CD4-positive, CD25-positive, alpha-beta regulatory T cell (primary cell): ENCODE measurements at regions not wholly inside any gene's neighbourhood (a gene's known extent, or its start where the extent isn't known, plus 50 kb on each side); places are given as distances from the start of the nearest gene placed in this dataset.
"Not testable (repeated sequence)": the region's sequence is repeated elsewhere in the genome, so short reads cannot be mapped to it uniquely, and the experiment has no call there.

Experiments
- ATAC-seq, 2 donors: fragments of 150-1000 bp; cut with Tn5 transposase; one replicate each; pipeline ENCODE4 v1.10.0; 2021; ENCODE audit warnings: low read depth in 2 of 2, moderate number of reproducible peaks in 2 of 2, moderate library complexity in 1 of 2
- DNase-seq, 3 donors: peaks; one replicate each; pipeline versions ENCODE4 v3.0.0 to v3.0.0-alpha.2; 2012 to 2022; ENCODE audit warnings: mixed read lengths in 1 of 3
- H3K27ac ChIP-seq: one replicate; pipeline ENCODE4 v1.7.0; 2013; ENCODE audit warnings: mild to moderate bottlenecking, low read length; ENCODE audit not compliant: insufficient read depth, poor library complexity, severe bottlenecking
- H3K27me3 ChIP-seq: one replicate; pipeline ENCODE4 v1.7.0; 2013; ENCODE audit warnings: low read length; ENCODE audit not compliant: control insufficient read depth, insufficient read depth
- H3K36me3 ChIP-seq: one replicate; pipeline ENCODE4 v1.7.0; 2013; ENCODE audit warnings: mild to moderate bottlenecking, low read length, moderate library complexity; ENCODE audit not compliant: control insufficient read depth, insufficient read depth
- H3K4me1 ChIP-seq: 2 replicates; pipeline ENCODE4 v1.7.0; 2013; ENCODE audit warnings: mild to moderate bottlenecking, low read length; ENCODE audit not compliant: insufficient read depth, control insufficient read depth, poor library complexity, severe bottlenecking
- H3K4me3 ChIP-seq: one replicate; pipeline ENCODE4 v1.7.0; 2013; ENCODE audit warnings: low read depth, mild to moderate bottlenecking, low read length, moderate library complexity
- H3K9me3 ChIP-seq, 2 experiments: 1 replicate in 1 of 2; 2 replicates in 1 of 2; pipeline ENCODE4 v1.7.0; 2013; ENCODE audit warnings: low read length in 2 of 2, mild to moderate bottlenecking in 1 of 2, moderate library complexity in 1 of 2; ENCODE audit not compliant: control insufficient read depth in 2 of 2
- H3K27ac Mint-ChIP-seq, 3 donors: one replicate each; pipeline ENCODE4 v1.8.0; 2020 to 2022; ENCODE audit warnings: mild to moderate bottlenecking in 3 of 3, mixed read lengths in 3 of 3, moderate library complexity in 2 of 3
- H3K27me3 Mint-ChIP-seq: one replicate; pipeline ENCODE4 v1.8.0; 2022; ENCODE audit warnings: mild to moderate bottlenecking, mixed read lengths
- H3K36me3 Mint-ChIP-seq: one replicate; pipeline ENCODE4 v1.8.0; 2020; ENCODE audit warnings: mixed read lengths
- H3K4me1 Mint-ChIP-seq, 4 donors: one replicate each; pipeline ENCODE4 v1.8.0; 2020 to 2022; ENCODE audit warnings: mixed read lengths in 4 of 4, mild to moderate bottlenecking in 1 of 4
- H3K4me3 Mint-ChIP-seq, 4 donors: one replicate each; pipeline ENCODE4 v1.8.0; 2020 to 2022; ENCODE audit warnings: mild to moderate bottlenecking in 4 of 4, mixed read lengths in 4 of 4, moderate library complexity in 3 of 4
- H3K9me3 Mint-ChIP-seq, 7 donors: one replicate each; pipeline ENCODE4 v1.8.0; 2020 to 2022; ENCODE audit warnings: mixed read lengths in 7 of 7, mild to moderate bottlenecking in 3 of 7, moderate library complexity in 2 of 7

GRCh38 chr21:9572782-9573181 is 948.6 kb upstream of the TPTE start:
- not testable (repeated sequence) for H3K27ac ChIP-seq, H3K36me3 ChIP-seq, DNase-seq, ATAC-seq, H3K27me3 Mint-ChIP-seq, H3K27ac Mint-ChIP-seq, H3K4me1 ChIP-seq, H3K9me3 Mint-ChIP-seq, H3K4me1 Mint-ChIP-seq, H3K9me3 ChIP-seq, H3K27me3 ChIP-seq, H3K4me3 ChIP-seq, H3K36me3 Mint-ChIP-seq, H3K4me3 Mint-ChIP-seq

- H3K4me3 ChIP-seq, H3K4me1 ChIP-seq, H3K4me3 Mint-ChIP-seq, H3K4me1 Mint-ChIP-seq, H3K9me3 ChIP-seq, H3K36me3 Mint-ChIP-seq, H3K36me3 ChIP-seq, H3K27me3 ChIP-seq, H3K27me3 Mint-ChIP-seq, DNase-seq, H3K27ac ChIP-seq, ATAC-seq, H3K27ac Mint-ChIP-seq, H3K9me3 Mint-ChIP-seq: not testable (repeated sequence)
Measured at GRCh38 chr21:9573528-9573927, 947.9 kb upstream of the TPTE start.

- not testable (repeated sequence) for H3K27me3 Mint-ChIP-seq, H3K27ac Mint-ChIP-seq, H3K27ac ChIP-seq, H3K9me3 ChIP-seq, H3K36me3 ChIP-seq, ATAC-seq, H3K4me1 ChIP-seq, H3K4me3 Mint-ChIP-seq, H3K4me1 Mint-ChIP-seq, H3K36me3 Mint-ChIP-seq, DNase-seq, H3K4me3 ChIP-seq, H3K9me3 Mint-ChIP-seq, H3K27me3 ChIP-seq
Measured at GRCh38 chr21:9579275-9579674, 942.1 kb upstream of the TPTE start.

DNA sequence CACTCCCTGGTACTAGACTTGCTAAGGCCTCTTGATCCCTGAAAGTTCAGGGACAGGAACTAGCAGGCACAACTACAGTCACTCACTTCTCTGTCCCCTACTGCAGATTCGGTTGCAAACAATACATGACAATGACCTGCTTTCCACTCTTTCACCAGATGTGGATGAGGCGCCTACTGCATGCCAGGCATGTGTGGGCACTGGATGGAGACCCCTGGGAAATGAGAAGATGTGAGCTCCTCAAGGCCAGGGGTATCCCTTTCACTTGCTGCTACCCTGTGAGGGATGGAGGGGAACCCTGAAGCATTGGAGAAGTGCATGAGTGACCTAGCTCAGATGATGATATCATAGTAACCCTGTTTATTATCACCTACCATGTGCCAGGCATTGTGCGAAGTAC is 933.4 kb upstream of the TPTE start:
- not testable (repeated sequence) for H3K27ac Mint-ChIP-seq, H3K9me3 Mint-ChIP-seq, H3K36me3 ChIP-seq, H3K27ac ChIP-seq, H3K27me3 ChIP-seq, H3K4me3 ChIP-seq, DNase-seq, H3K36me3 Mint-ChIP-seq, H3K27me3 Mint-ChIP-seq, H3K4me1 Mint-ChIP-seq, H3K4me1 ChIP-seq, H3K9me3 ChIP-seq, H3K4me3 Mint-ChIP-seq, ATAC-seq

- H3K27me3 ChIP-seq, H3K4me3 Mint-ChIP-seq, H3K9me3 ChIP-seq, H3K9me3 Mint-ChIP-seq, H3K36me3 Mint-ChIP-seq, H3K36me3 ChIP-seq, H3K27ac Mint-ChIP-seq, ATAC-seq, DNase-seq, H3K27me3 Mint-ChIP-seq, H3K4me1 ChIP-seq, H3K4me3 ChIP-seq, H3K27ac ChIP-seq, H3K4me1 Mint-ChIP-seq: not testable (repeated sequence)
Measured at GRCh38 chr21:9592591-9592990, 928.8 kb upstream of the TPTE start.

GRCh38 chr21:9593646-9594045 is 927.7 kb upstream of the TPTE start:
- not testable (repeated sequence) for ATAC-seq, H3K4me1 Mint-ChIP-seq, H3K9me3 ChIP-seq, H3K36me3 ChIP-seq, H3K9me3 Mint-ChIP-seq, H3K27ac ChIP-seq, H3K36me3 Mint-ChIP-seq, H3K27me3 Mint-ChIP-seq, H3K4me1 ChIP-seq, H3K4me3 ChIP-seq, H3K27ac Mint-ChIP-seq, DNase-seq, H3K4me3 Mint-ChIP-seq, H3K27me3 ChIP-seq

DNA sequence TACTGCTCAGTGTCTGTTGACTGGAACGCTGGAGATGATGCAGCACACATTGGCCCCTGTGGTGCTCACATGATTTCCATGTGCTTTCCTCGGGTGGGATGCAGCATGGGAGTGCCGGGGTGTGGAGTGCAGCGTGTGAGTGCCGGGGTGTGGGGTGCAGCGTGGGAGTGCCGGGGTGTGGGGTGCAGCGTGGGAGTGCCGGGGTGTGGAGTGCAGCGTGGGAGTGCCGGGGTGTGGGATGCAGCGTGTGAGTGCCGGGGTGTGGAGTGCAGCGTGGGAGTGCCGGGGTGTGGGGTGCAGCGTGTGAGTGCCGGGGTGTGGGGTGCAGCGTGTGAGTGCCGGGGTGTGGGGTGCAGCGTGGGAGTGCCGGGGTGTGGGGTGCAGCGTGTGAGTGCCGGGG is 907.4 kb upstream of the TPTE start:
- H3K4me3 Mint-ChIP-seq, ATAC-seq, H3K27ac Mint-ChIP-seq, H3K36me3 Mint-ChIP-seq, H3K4me1 Mint-ChIP-seq, H3K27ac ChIP-seq, H3K27me3 ChIP-seq, H3K36me3 ChIP-seq, H3K27me3 Mint-ChIP-seq, DNase-seq, H3K9me3 Mint-ChIP-seq, H3K4me1 ChIP-seq, H3K9me3 ChIP-seq, H3K4me3 ChIP-seq: not testable (repeated sequence)

GRCh38 chr21:9621121-9621793 is 900.1 kb upstream of the TPTE start:
- not testable (repeated sequence) for H3K27ac ChIP-seq, H3K4me1 ChIP-seq, H3K4me3 ChIP-seq, ATAC-seq, H3K4me1 Mint-ChIP-seq, H3K27ac Mint-ChIP-seq, H3K27me3 ChIP-seq, H3K36me3 ChIP-seq, H3K36me3 Mint-ChIP-seq, H3K9me3 ChIP-seq, H3K9me3 Mint-ChIP-seq, DNase-seq, H3K4me3 Mint-ChIP-seq, H3K27me3 Mint-ChIP-seq
